OCI-LY1 (cell line): ENCODE measurements at regions not wholly inside any gene's neighbourhood (a gene's known extent, or its start where the extent isn't known, plus 50 kb on each side); places are given as distances from the start of the nearest gene placed in this dataset.

Experiments
- H2AFZ ChIP-seq: fragments of 200-600 bp; sonication (generic), shearing (Covaris generic); 2 replicates; pipeline ENCODE4 v1.6.0; 2014; ENCODE audit warnings: antibody characterized with exemption, mild to moderate bottlenecking, low read length
- H3F3A ChIP-seq: fragments of 200-600 bp; sonication (generic), shearing (Covaris generic); 2 replicates; pipeline ENCODE4 v1.6.0; 2014; ENCODE audit warnings: mild to moderate bottlenecking, antibody characterized with exemption, low read length, moderate library complexity; ENCODE audit not compliant: insufficient read depth
- H3K27ac ChIP-seq: fragments of 200-600 bp; sonication (generic); 2 replicates; pipeline ENCODE4 v1.5.1; 2014; ENCODE audit warnings: low read length, mixed run types, mild to moderate bottlenecking, low read depth; ENCODE audit not compliant: poor library complexity, severe bottlenecking
- H3K27me3 ChIP-seq: fragments of 200-600 bp; sonication (generic); 2 replicates; pipeline ENCODE4 v1.6.0; 2014; ENCODE audit warnings: antibody characterized with exemption, mild to moderate bottlenecking, low read length, moderate library complexity; ENCODE audit not compliant: insufficient read depth
- H3K36me3 ChIP-seq: fragments of 200-600 bp; sonication (generic); 2 replicates; pipeline ENCODE4 v1.6.1; 2014; ENCODE audit warnings: mild to moderate bottlenecking, antibody characterized with exemption, low read length, moderate library complexity, mixed read lengths; ENCODE audit not compliant: insufficient read depth
- H3K4me1 ChIP-seq: fragments of 200-600 bp; sonication (generic); 2 replicates; pipeline ENCODE4 v1.5.1; 2014; ENCODE audit warnings: mild to moderate bottlenecking, low read length, moderate library complexity; ENCODE audit not compliant: insufficient read depth, severe bottlenecking
- H3K4me2 ChIP-seq: fragments of 200-600 bp; sonication (generic), shearing (Covaris generic); 2 replicates; pipeline ENCODE4 v1.6.1; 2014; ENCODE audit warnings: low read length
- H3K4me3 ChIP-seq: fragments of 200-600 bp; sonication (generic); 2 replicates; pipeline ENCODE4 v1.5.1; 2014; ENCODE audit warnings: low read length, low read depth, mild to moderate bottlenecking, mixed read lengths; ENCODE audit not compliant: poor library complexity, severe bottlenecking
- H3K79me2 ChIP-seq: fragments of 200-600 bp; shearing (Covaris generic); 2 replicates; pipeline ENCODE4 v1.6.1; 2016; ENCODE audit warnings: mixed run types, low read length, mixed read lengths; ENCODE audit not compliant: insufficient read depth
- H3K9ac ChIP-seq: fragments of 200-600 bp; sonication (generic), shearing (Covaris generic); 2 replicates; pipeline ENCODE4 v1.6.1; 2014; ENCODE audit warnings: mild to moderate bottlenecking, low read length, mixed read lengths
- H3K9me2 ChIP-seq: fragments of 200-600 bp; sonication (generic), shearing (Covaris generic); 2 replicates; pipeline ENCODE4 v1.6.1; 2014; ENCODE audit warnings: low read depth, mild to moderate bottlenecking, low read length, mixed read lengths
- H3K9me3 ChIP-seq: fragments of 200-600 bp; shearing (Covaris generic); 2 replicates; pipeline ENCODE4 v1.6.1; 2014; ENCODE audit warnings: low read length, mixed read lengths
- H4K20me1 ChIP-seq: fragments of 200-600 bp; sonication (generic), shearing (Covaris generic); 2 replicates; pipeline ENCODE4 v1.6.0; 2016; ENCODE audit warnings: mild to moderate bottlenecking, low read length; ENCODE audit not compliant: insufficient read depth
- EZH2 ChIP-seq: fragments of 200-600 bp; sonication (generic), shearing (Covaris generic); IDR thresholded peaks from 2 replicates; pipeline ENCODE4 v1.8.0; 2017; ENCODE audit warnings: borderline replicate concordance, mixed run types, mild to moderate bottlenecking, antibody characterized with exemption, low read length, moderate library complexity, mixed read lengths
- TF ChIP-seq, protein P1 (sequence below): fragments of 200-600 bp; sonication (generic), shearing (Covaris generic); IDR thresholded peaks from 2 replicates; pipeline ENCODE4 v1.5.1; 2017; ENCODE audit warnings: mild to moderate bottlenecking, antibody characterized with exemption, low read length, moderate library complexity, mixed read lengths

DNA sequence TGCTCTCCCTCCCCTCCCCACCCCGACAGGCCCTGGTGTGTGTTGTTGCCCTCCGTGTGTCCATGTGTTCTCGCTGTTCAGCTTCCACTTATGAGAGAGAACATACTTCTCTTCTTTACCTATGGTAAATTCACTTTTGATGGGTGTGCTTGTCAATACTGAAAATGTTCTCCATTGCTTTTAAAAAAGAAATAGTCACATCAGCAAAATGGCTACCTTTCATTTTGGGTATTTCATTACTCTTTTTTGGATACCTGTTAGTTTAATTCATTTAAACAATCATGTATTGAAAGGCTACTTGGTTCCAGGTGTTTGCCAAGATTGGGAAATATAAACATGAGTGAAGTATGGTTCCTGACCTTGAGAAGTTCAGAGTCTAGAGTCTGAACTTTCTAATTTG is 107.4 kb upstream of the PITX2 start:
- H4K20me1 ChIP-seq, result no peaks in the 10 kb centered on the region
- no peaks in the 10 kb centered on the region for H3K27me3 ChIP-seq
- no peak overlapping the region for H3K4me3 ChIP-seq
- no peak overlapping the region for H3K27ac ChIP-seq
- no peaks in the 10 kb centered on the region for H3K9me3 ChIP-seq
- no peaks in the 10 kb centered on the region for H3K79me2 ChIP-seq
- H2AFZ ChIP-seq, result no peak overlapping the region
- 0 out of 2 replicates have a peak, but pooled peaks cover 3% of the 10 kb centered on the region for H3F3A ChIP-seq
- TF ChIP-seq EZH2, result no peak
- TF ChIP-seq, protein P1, sequence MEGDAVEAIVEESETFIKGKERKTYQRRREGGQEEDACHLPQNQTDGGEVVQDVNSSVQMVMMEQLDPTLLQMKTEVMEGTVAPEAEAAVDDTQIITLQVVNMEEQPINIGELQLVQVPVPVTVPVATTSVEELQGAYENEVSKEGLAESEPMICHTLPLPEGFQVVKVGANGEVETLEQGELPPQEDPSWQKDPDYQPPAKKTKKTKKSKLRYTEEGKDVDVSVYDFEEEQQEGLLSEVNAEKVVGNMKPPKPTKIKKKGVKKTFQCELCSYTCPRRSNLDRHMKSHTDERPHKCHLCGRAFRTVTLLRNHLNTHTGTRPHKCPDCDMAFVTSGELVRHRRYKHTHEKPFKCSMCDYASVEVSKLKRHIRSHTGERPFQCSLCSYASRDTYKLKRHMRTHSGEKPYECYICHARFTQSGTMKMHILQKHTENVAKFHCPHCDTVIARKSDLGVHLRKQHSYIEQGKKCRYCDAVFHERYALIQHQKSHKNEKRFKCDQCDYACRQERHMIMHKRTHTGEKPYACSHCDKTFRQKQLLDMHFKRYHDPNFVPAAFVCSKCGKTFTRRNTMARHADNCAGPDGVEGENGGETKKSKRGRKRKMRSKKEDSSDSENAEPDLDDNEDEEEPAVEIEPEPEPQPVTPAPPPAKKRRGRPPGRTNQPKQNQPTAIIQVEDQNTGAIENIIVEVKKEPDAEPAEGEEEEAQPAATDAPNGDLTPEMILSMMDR, result no peak
- no peak overlapping the region for H3K4me2 ChIP-seq
- H3K9ac ChIP-seq, result no peak overlapping the region
- peaks cover 17% of the 10 kb centered on the region for H3K4me1 ChIP-seq
- H3K36me3 ChIP-seq, result no peaks in the 10 kb centered on the region
- no peaks in the 10 kb centered on the region for H3K9me2 ChIP-seq

GRCh38 chr4:110733901-110734300 is 111.0 kb upstream of the PITX2 start:
- Histone ChIP-seq H3K27ac (no peak overlapping the region), H3K9ac (no peak overlapping the region), H4K20me1 (no peaks in the 10 kb centered on the region), H2AFZ (no peak overlapping the region), H3K36me3 (no peaks in the 10 kb centered on the region), H3K4me3 (no peak overlapping the region), H3F3A (0 out of 2 replicates have a peak, but pooled peaks cover 3% of the 10 kb centered on the region), H3K79me2 (no peaks in the 10 kb centered on the region), H3K27me3 (no peaks in the 10 kb centered on the region), H3K9me2 (no peaks in the 10 kb centered on the region), H3K9me3 (no peaks in the 10 kb centered on the region), H3K4me2 (no peak overlapping the region), H3K4me1 (peaks cover 21% of the 10 kb centered on the region)
- TF ChIP-seq EZH2, result no peak
- TF ChIP-seq, protein P1, result no peak

DNA sequence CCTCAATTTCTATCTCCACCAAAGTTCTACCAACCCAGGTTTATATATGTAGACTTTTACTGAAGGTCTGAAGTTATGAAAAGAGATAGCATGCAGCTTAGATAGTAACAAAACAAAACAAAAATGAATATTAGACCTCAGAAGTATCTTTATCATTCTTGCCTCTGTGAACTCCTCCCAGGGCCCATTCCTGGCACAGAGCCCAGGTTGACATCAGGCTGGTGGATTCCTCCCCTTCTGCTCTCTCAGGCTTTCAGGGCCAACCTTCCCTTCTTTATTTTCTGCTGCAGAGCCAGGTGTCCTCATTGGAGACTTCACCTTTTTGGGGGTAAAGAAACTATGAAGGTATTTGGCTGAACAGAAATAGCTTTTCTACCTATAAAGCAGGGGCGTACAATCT is 112.8 kb upstream of the PITX2 start:
- no peak for TF ChIP-seq EZH2
- TF ChIP-seq, protein P1, result no peak
- Histone ChIP-seq H2AFZ (no peak overlapping the region), H4K20me1 (no peaks in the 10 kb centered on the region), H3K4me1 (peaks cover 18% of the 10 kb centered on the region), H3F3A (0 out of 2 replicates have a peak, but pooled peaks cover 3% of the 10 kb centered on the region), H3K9me2 (no peaks in the 10 kb centered on the region), H3K79me2 (no peaks in the 10 kb centered on the region), H3K9ac (no peak overlapping the region), H3K27me3 (no peaks in the 10 kb centered on the region), H3K27ac (no peak overlapping the region), H3K4me2 (no peak overlapping the region), H3K9me3 (no peaks in the 10 kb centered on the region), H3K36me3 (no peaks in the 10 kb centered on the region), H3K4me3 (no peak overlapping the region)
